Activated naive CD4-positive, alpha-beta T cell treated with Interleukin-2 at 50 U/mL for 16 hours (primary cell): ENCODE measurements at regions not wholly inside any gene's neighbourhood (a gene's known extent, or its start where the extent isn't known, plus 50 kb on each side); places are given as distances from the start of the nearest gene placed in this dataset.
"Not testable (repeated sequence)": the region's sequence is repeated elsewhere in the genome, so short reads cannot be mapped to it uniquely, and the experiment has no call there.

Source experiments
- DNase-seq: peaks from one replicate; pipeline ENCODE4 v3.0.0-alpha.2; 2020

DNA sequence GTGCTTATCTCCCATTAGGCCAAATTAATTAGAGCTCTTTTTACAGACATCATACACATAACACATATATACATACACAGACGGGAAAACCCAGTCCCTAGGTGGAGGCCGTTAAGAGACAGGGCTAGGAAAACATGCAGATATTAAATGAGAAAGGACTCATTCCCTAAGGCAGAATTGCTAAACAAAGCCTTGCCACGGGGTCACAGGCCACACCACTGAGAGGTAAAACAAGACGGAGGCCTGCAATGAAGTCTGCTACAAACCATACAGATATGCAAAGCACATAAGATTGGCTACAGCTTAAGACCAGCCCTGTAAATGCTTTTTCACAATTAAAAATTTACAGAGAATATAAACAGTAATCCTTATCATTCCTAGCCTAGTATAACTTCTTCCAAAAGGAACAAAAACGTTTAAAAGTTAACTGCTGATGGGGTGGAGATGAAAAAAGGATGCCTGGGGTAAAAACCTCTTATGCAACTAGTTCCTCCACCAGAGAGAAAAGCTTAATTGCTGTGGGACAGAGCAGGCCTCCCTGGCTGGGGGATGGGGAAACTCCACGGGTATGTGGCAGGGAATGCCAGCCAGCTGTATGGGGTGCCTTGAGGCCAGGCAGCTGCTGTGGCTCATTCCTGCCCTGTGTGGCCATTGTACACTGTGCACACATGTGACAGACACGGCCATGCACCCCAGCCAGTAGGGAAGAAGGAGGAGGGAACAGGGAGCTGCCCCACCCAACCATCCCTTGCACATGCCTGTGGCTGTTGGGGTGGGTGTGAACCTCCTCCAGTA lies 481.4 kb upstream of the LMCD1 start:
- DNase-seq, result no peak

DNA sequence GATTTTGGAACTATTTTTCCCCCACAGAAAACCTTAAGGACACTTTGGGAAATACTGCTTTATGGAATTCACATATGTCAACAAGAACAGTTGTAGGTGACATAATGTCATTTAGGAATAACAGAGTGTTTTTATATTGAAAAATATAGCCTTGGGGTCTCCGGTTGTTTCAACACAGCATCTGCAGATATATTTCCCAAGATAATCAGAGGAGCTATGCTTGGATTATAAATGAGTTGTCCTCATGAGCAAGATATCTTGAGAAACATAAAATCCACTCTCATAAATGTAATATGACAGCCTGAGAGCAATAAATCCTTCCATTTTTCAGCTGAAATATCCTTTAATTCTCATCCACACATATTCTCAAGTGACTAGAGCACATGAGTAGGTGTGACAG lies 473.7 kb upstream of the LMCD1 start:
- no peak for DNase-seq

DNA sequence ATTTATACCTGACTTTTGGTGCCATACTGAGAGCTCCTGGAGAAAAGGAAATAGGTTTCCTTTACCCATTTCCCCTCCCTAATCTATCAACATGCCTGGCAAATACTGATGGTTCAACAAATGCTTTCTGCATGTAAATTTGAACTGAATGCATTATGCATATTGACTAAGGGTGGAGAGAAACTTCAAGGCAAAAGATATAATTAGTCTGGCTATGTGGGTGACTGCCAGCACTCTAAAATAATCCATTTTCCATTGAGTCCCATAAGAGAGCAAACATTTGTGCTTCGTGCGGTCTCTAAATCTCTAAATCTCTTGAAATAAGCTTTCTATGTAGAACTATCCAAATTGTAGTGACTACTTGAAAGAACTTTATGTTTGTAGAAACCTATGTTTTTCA lies 451.3 kb upstream of the LMCD1 start:
- no peak for DNase-seq

DNA sequence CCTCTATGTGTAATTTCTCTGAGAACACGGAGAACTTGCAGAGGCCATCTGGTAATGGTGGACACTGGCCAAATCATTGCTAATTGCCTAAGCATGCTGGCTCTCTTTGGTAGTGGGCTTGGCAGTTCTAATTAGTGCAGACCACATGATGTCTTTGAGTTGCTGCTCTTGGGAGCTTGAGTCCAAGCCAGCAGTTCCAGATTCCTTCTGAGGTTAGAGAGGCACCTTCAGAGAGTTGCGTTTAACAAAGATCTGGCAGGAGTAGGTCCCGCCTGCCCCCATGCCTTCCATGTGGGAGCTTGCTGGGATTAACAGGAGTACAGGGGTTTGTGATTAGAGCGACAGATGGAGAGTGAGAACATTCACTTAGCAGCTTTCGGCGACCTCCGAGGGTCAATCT lies 449.0 kb upstream of the LMCD1 start:
- DNase-seq, result no peak

DNA sequence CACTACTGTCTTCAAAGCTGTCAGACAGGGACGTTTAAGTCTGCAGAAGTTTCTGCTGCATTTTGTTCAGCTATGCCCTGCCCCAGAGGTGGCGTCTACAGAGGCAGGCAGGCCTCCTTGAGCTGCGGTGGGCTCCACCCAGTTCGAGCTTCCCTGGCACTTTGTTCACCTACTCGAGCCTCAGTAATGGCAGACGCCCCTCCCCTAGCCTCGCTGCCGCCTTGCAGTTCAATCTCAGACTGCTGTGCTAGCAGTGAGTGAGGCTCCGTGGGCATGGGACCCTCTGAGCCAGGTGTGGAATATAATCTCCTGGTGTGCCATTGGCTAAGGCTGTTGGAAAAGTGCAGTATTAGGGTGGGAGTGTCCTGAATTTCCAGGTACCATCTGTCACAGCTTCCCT lies 433.5 kb upstream of the LMCD1 start:
- not testable (repeated sequence) for DNase-seq

DNA sequence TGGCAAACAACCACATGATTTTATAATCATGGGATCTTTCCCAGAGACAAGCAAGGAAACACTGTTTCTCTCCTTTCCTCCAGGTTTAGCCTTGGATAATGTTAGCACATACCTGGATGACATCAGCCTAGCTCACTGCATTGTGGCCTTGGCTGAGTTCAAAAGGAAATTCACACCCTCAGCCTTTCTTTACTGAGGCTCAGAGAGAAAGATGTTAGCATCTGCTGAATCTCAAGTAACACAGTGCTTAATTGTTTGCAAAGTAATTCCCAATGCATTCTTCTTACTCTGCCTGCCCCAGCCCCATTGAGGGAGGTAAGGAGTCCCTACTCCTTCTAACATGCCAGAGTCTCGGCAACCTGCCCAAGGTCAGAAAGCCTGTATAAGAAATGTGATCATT lies 432.2 kb upstream of the LMCD1 start:
- no peak for DNase-seq

DNA sequence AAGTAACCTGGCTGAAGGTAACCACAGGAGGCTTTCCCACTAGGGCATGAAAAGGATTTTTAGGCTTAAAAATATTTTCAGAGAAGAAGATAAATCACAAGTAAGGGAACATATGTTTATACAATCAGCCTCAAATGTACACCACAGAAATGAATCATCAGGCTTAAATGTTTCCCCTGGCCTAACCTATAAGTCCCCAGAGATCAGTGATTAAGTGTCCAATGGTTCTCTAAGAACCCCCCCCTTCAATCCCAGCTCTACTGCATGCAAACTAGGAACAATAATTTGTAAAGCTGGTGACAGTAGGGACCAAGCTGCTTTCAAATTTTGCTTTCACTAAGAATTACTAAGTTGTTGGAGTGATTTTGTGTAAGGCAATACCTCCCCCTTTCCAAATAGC lies 431.6 kb upstream of the LMCD1 start:
- DNase-seq, result no peak

DNA sequence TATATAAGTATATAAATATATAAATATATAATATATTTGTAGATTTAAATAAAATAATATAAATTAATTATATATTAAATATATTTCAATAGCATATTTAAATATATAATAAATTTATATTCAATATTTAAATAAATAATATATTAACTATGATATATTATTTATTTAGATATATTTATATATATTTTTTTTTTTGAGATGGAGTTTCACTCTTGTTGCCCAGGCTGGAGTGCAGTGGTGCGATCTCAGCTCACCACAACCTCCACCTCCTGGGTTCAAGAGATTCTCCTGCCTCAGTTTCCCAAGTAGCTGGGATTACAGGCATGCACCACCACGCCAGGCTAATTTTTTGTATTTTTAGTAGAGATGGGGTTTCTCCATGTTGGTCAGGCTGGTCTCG lies 426.9 kb upstream of the LMCD1 start:
- not testable (repeated sequence) for DNase-seq

DNA sequence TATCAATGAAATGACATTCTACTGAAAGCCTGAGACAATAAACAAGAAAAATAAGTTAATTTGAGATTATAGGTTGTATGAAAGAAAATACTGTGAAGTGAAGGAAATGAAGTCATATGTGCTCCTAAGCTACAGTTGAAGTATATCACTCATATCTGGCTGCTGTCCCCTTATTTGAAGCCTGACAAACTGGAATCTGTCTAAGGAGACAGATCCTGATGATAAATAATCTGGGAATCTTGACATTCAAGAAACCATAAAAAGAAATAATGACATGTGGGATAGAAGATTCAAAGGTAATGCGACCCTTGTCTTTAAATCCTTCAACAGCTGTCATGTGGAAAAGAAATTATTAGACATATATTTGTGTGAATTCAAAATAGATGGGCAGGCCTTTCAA lies 424.5 kb upstream of the LMCD1 start:
- no peak for DNase-seq

DNA sequence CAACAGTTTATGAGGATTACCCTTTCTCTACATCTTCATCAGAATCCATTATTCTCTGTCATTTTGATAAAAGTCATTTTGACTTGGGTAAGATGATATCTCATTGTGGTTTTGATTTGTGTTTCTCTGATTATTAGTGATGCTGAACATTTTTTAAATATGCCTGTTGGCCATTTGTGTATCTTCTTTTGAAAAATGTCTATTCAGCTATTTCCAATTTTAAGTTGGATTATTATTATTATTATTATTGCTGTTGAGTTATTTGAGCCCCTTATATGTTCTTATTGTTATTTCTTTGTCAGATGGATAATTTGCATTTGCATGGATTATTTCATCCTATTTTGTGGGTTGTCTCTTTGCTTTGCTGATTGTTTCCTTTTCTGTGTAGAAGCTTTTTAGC lies 421.2 kb upstream of the LMCD1 start:
- no peak for DNase-seq

DNA sequence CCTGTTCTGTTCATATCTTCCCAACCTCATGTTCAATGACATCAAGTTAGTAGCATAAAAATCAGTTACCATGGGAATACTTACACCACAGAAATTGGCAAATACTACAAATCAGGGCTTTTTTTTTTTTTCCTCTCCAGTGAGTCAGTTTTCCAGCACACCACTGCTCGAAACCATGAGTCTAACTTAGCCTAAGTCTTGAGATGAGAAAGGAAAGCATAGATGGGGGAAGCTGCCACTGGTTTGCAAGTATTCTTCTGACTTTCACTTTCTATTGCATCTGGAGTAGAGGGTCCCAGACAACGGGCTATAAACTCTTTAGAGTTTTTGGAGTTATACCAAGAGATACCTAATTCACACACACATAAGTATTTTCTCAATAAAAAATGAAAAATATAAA lies 416.1 kb upstream of the LMCD1 start:
- no peak for DNase-seq

DNA sequence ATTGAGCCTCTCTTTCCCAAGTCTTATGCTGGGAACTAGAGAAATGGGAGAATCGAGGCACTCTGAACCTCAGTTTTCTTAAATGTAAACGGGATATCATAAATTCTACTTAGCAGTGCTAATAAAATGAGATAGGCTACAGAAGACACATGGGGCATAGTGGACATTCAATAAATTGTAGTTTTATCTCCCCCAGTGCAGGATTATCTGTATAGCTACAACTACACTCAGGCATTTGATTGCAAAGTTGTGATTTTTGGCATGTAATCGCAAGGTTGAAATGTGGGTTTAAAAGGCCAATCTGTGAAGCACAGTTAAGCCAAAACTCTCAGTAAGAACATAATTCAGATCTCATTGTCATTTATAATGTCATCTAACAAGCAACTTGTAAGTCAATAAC lies 413.7 kb upstream of the LMCD1 start:
- no peak for DNase-seq

DNA sequence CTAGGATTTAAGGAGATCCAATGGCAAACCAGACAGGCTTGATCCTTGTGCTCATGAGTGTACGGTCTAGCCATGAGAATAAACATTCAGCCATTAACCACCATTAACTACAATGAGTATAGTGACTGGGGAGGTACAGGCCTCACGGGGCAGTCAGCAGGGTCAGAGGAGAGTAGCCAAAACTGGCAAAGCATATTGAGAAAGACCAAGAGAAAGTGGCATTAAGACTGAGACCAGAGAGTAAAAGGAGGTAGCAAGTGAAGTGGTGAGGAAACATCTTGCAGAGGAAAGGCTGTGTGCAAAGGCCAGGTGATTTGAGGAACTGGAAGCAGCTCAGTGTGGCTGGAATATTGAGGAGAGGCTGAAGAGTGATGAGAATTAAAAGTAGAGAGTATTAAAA lies 407.2 kb upstream of the LMCD1 start:
- no peak for DNase-seq

DNA sequence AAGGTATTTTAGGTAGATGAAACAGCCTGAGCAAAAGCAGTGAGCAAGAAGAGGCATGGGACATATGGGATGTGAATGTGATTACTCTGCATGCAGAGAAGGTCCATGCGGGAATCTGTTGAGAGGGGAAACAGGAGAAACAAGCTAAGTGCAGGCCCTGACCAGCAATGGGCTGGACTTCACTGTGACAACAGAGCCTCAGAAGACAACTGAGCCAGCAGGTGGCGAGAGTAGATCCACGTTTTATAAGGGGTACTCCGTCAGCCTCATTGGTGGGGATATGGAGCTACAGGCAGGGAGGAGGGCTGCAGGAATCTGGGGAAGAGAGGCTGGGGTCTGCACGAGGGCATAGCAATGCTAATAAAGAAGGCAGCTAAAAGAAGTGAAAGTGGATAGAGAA lies 405.9 kb upstream of the LMCD1 start:
- no peak for DNase-seq

DNA sequence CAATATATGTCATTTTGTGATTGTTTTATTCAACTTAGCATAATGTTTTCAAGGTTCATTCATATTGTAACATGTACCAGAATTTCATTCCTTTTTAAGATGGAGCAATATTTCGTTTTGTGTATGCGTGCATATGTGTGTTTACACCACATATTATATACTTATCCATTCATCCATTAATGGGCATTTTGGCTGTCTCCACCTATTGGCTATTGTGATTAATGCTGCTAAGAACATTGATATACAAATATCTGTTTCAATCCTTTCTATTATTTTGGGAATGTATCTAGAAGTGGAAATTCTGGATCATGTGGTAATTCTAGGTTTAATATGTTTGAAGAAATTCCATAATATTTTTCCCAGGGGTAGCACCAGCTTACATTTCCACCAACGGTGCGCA lies 403.9 kb upstream of the LMCD1 start:
- no peak for DNase-seq

DNA sequence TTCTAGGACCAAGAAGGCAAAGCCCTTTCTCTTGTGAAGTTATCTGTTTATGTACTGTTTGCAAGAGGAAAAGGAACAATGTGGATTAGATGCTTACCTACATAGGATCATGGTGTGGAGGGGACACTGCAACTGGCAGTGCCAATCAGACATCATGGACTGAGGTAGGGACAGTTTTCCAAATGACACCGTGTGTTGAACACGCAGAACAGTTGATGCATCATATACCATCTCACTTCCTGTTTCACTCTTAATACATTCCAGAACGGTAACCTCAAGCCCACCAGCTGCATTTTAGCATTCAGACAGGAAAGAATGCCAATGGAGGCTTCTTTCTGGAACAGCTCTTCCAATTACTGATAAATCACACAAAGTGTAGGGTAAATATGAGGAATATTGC lies 397.7 kb upstream of the LMCD1 start:
- no peak for DNase-seq

DNA sequence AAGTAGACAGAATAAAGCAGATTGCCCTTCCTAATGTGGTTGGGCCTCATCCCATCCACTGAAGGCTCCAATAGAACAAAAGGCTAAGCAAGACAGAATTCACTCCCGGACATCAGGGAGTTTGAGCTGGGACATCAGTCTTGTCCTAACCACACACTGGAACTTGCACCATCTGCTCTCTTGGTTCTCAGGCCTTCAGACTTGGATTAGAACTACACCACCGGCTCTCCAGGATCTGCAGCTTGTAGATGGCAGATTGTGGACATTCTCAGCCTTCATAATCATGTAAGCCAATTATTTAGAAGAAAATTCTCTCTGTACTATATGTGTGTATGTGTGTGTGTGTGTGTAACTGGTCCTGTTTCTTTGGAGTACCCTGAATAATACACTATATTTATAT lies 394.7 kb upstream of the LMCD1 start:
- DNase-seq, result no peak

DNA sequence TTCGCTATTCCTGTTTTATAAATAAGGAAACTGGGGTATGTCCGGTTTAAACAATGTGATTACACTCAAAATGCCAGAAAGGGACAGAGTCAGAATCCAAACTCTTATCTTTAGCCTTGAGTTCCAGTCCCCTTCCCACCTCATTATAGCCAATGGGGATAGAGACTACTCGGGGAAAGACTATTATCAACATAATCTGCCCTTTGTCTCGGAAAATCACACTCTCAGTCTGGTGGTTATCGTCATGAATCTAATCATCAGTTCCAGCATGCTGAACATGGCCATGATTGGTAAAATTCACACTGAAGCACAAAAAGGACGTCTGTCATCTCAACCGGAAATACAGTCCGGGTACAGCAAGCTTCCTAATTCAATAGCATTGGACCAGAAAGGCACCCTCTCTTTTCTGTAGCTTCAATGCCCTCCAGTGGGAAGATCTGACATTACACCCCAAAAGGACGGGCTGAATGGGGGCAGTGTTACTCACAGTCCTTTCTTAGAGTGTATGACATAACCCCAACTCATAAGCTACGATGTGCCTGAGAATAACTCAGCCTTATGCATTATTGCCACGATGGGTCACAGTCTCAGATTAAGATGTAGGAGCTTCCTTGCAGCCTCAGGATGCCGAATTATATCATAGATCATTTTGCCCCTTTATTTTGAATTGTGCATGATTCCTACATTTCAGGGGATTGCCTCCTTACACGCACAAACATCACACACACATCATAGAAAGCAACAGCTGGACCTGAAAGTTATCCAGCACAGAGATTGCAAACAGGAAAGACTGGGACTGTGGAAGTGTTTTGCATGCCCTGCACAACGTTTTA lies 390.4 kb upstream of the LMCD1 start:
- DNase-seq, result peak; percentile 59

DNA sequence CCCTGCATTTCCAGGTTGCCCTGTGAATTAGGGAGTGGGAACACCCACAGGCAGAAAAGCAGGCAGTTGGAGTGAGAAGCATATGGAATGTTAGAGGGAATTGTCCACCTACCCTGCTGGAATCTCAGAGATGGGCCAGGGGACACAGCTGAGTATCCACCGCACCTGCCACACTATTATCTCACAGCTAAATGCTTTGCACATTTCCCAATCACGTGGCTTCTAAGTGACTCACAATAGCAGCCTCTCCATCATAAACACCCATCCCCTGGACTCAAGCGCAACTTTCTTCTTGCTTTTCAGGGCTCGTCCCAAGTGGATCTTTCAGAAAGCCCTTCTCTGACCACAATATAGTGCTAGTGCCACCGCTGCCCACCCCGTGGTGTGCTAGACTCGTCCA lies 389.0 kb upstream of the LMCD1 start:
- DNase-seq, result no peak

DNA sequence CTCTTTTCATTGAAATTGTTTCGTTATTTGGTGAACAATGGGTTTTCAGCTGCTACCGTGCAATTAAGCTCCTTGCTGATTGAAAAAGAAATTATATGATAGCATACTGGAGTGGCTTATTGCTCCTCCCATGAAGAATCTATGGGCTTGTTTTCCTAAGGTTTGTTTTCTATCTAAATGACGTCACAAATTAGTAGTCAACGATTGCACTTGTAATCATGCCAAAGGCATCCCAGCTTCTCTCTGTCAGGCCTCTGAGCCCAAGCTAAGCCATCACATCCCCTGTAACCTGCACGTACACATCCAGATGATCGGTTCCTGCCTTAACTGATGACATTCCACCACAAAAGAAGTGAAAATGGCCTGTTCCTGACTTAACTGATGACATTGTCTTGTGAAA lies 388.0 kb upstream of the LMCD1 start:
- no peak for DNase-seq

DNA sequence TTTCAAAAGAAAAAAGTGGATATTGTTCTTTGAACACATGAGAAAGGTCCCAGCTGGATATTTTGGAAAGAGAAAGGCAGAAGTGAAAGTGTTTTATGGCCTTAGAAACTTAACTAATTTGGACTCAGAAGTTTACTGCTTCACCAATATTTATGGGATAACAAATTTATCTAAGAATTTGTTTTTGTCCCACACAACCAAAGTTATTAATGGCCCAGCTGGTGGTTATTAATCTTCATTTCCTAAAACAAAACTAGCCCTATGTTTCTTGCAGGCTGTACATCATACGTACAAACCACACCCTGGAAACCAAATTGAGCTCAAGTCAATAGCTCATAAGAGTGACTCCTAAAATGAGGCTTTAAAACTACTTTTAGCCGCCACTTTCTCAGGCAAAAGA lies 372.9 kb upstream of the LMCD1 start:
- no peak for DNase-seq

DNA sequence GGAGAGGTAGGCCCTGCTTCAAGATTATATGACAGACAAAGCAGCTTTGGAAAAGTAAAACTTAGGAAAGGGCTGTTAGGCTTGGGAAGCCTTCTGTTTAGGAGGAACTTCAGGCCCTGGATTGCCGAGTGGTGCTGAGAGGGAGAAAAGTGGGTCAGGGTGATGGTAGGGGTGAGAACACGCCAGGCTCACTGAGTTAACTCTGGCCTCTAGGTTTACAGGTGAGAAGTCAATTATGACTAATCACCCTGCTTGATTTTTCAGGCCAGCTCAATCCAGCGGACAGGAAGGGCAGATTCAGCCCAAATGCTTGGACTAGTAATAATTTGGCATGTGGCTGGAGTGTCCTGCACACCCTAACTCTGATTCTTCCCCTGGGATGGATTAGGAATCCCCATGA lies 365.1 kb upstream of the LMCD1 start:
- no peak for DNase-seq

DNA sequence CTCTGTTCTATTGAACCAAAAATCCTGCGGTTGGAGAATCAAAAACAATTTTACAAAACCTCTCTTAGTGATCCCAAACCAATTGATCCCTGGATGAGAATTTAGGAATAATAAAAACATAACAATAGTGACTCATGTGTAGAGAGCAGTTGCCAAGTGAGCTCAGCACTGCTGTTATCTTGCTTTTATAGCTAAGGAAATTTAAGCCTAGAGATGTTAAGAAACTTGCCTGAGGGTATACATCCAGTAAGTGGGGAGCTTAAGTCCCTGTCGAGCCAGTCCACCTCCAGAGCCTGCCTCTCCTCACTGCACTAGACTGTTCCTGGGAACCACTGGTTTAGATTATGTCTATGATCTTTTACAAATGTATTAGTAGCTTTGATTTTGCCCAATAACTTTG lies 358.4 kb upstream of the LMCD1 start:
- no peak for DNase-seq

DNA sequence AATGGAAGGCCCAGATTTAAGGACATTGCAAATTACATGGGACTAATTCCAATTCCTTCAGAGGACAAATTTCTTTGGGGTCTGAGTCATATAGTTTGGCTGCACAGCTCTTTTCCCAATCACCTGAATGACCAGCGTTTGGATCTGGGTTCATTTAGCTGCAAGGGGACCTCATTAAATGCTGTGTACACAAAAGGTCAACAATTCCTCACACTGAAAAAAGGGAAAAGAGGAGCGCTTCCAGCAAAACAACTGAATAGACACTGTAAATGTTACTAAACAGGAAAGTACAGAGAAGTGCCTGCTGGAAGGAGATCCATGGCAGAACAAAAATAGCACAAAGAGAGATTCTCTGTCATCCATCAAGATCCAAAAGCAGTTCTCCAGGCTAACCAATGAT lies 356.0 kb upstream of the LMCD1 start:
- no peak for DNase-seq

DNA sequence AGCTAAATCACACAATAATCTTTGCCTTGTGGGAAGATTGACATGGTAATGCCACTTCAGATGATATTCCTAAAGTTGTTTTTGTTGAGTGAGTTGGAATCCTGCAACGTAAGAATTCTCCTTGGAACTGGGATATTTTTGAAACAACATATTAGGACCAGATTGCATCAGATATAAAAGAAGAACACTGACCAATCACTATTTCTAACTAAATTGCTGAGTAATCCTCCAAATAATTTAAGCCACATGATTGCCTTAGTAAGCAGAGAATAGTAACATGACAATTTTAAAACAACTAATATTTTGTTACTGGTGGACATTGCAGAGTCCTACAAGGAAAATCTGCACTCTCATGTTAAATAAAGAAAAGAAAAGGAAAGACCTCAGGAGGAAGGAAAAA lies 353.9 kb upstream of the LMCD1 start:
- no peak for DNase-seq
